A549 (cell line): ENCODE measurements at regions not wholly inside any gene's neighbourhood (a gene's known extent, or its start where the extent isn't known, plus 50 kb on each side); places are given as distances from the start of the nearest gene placed in this dataset.
A peak's percentile ranks its signal among the peaks of the same experiment; 100 is the strongest.

ENCODE experiments used
- ATAC-seq, 2 experiments: fragments of 200-7000 bp in 1 of 2; fragments of >200 bp in 1 of 2; cut with Nextera tagmentation in 1 of 2; cut with Tn5 transposase in 1 of 2; 3 replicates each; pipeline versions ENCODE4 v1.8.0 to v1.9.1; 2018 to 2020; ENCODE audit warnings: mild to moderate bottlenecking in 1 of 2, moderate library complexity in 1 of 2
- CTCF ChIA-PET: fragments of 300-600 bp; sonication (Branson Sonifier 250); formaldehyde crosslinking; extraction: SDS; loops from one replicate; lab custom pipeline; 2021; ENCODE audit warnings: antibody characterized with exemption, inconsistent platforms; lab: Yijun Ruan, JAX
- POLR2A ChIA-PET: fragments of 350-600 bp; formaldehyde crosslinking; extraction: SDS; loops from one replicate; lab custom pipeline; 2021; ENCODE audit warnings: antibody characterized with exemption, inconsistent platforms; lab: Yijun Ruan, JAX
- DNase-seq, 2 experiments: peaks; one replicate each; pipeline versions ENCODE4 v3.0.0 to v3.0.0-alpha.2; 2011 to 2016; ENCODE audit warnings: low read depth in 1 of 2, low spot score in 1 of 2
- FAIRE-seq: peaks from 2 replicates; lab custom pipeline; 2011; peaks lifted over from hg19 to GRCh38; lab: Jason Lieb, UNC
- H3K27ac ChIP-seq, 2 experiments: fragments of >200 bp; sonication (Bioruptor Twin); formaldehyde crosslinking; 3 replicates each; pipeline ENCODE4 v1.5.1; 2016 to 2017
- H3K4me1 ChIP-seq: fragments of >200 bp; sonication (Bioruptor Twin); formaldehyde crosslinking; 3 replicates; pipeline ENCODE4 v1.6.1; 2016
- H3K4me2 ChIP-seq: fragments of >200 bp; sonication (Bioruptor Twin); formaldehyde crosslinking; 3 replicates; pipeline ENCODE4 v1.6.1; 2016
- H3K4me3 ChIP-seq: fragments of >200 bp; sonication (Bioruptor Twin); formaldehyde crosslinking; 3 replicates; pipeline ENCODE4 v1.5.1; 2016
- H3K9me3 ChIP-seq: fragments of >200 bp; sonication (Bioruptor Twin); formaldehyde crosslinking; 3 replicates; pipeline ENCODE4 v1.6.1; 2016
- BHLHE40 ChIP-seq: IDR thresholded peaks from 2 replicates; pipeline ENCODE4 v1.6.1; 2012; ENCODE audit warnings: low read depth, low read length, inconsistent platforms
- CBX2 ChIP-seq: fragments of 200-600 bp; sonication (generic); IDR thresholded peaks from 2 replicates; pipeline ENCODE4 v1.6.1; 2016; ENCODE audit warnings: low read depth, mild to moderate bottlenecking, borderline replicate concordance
- CHD4 ChIP-seq: fragments of 200-600 bp; sonication (generic); IDR thresholded peaks from 2 replicates; pipeline ENCODE4 v1.6.1; 2016; ENCODE audit warnings: antibody characterized with exemption, mild to moderate bottlenecking, borderline replicate concordance
- CTCF ChIP-seq: fragments of >200 bp; sonication (Bioruptor Twin); formaldehyde crosslinking; IDR thresholded peaks from 3 replicates; pipeline ENCODE4 v1.5.1; 2016
- EHF ChIP-seq: fragments of 250-450 bp; sonication (Bioruptor Pico); IDR thresholded peaks from 2 replicates; pipeline ENCODE4 v1.5.0; 2020; ENCODE audit warnings: mild to moderate bottlenecking
- EHMT2 ChIP-seq: fragments of 200-600 bp; sonication (generic); IDR thresholded peaks from 2 replicates; pipeline ENCODE4 v1.6.1; 2016; ENCODE audit warnings: antibody characterized with exemption, low read depth, mild to moderate bottlenecking, moderate library complexity
- ELK1 ChIP-seq: fragments of 150-350 bp; IDR thresholded peaks from 2 replicates; pipeline ENCODE4 v1.6.1; 2014; ENCODE audit warnings: low read depth, mild to moderate bottlenecking, low read length
- FOSB ChIP-seq: fragments of 250-450 bp; sonication (Bioruptor Pico); IDR thresholded peaks from 2 replicates; pipeline ENCODE4 v1.5.0; 2020; ENCODE audit warnings: mild to moderate bottlenecking, moderate library complexity
- FOSL2 ChIP-seq, 2 experiments: fragments of 450-650 bp in 1 of 2; fragments of >200 bp in 1 of 2; sonication (Bioruptor Twin) in 1 of 2; formaldehyde crosslinking; IDR thresholded peaks; 2 replicates each; pipeline versions ENCODE4 v1.5.0 to v1.6.1; 2016 to 2020; ENCODE audit warnings: mild to moderate bottlenecking in 1 of 2, moderate library complexity in 1 of 2
- HEYL ChIP-seq: fragments of 250-450 bp; sonication (Bioruptor Pico); IDR thresholded peaks from 2 replicates; pipeline ENCODE4 v1.8.0; 2021; ENCODE audit warnings: mild to moderate bottlenecking, moderate library complexity
- HOXB13 ChIP-seq: fragments of 250-450 bp; sonication (Bioruptor Pico); IDR thresholded peaks from 2 replicates; pipeline ENCODE4 v1.5.0; 2020; ENCODE audit warnings: low read depth, mild to moderate bottlenecking, moderate library complexity
- MAFK ChIP-seq: fragments of 450-650 bp; IDR thresholded peaks from 2 replicates; pipeline ENCODE4 v1.6.1; 2014; ENCODE audit not compliant: partially characterized antibody
- MYC ChIP-seq: IDR thresholded peaks from 2 replicates; pipeline ENCODE4 v1.6.1; 2012; ENCODE audit warnings: mild to moderate bottlenecking, inconsistent platforms, low read length, improper control_type of control experiment, borderline replicate concordance
- PBX3 ChIP-seq: IDR thresholded peaks from 2 replicates; pipeline ENCODE4 v1.6.1; 2012
- PHF8 ChIP-seq: fragments of 200-600 bp; sonication (generic); IDR thresholded peaks from 2 replicates; pipeline ENCODE4 v1.6.1; 2016; ENCODE audit warnings: low read depth, mild to moderate bottlenecking, antibody characterized with exemption, moderate library complexity, borderline replicate concordance
- RCOR1 ChIP-seq: fragments of 150-350 bp; IDR thresholded peaks from 2 replicates; pipeline ENCODE4 v1.6.1; 2014; ENCODE audit warnings: antibody characterized with exemption, low read length, low read depth
- RNF2 ChIP-seq: fragments of 200-600 bp; sonication (generic); IDR thresholded peaks from 2 replicates; pipeline ENCODE4 v1.6.1; 2016; ENCODE audit warnings: low read depth, mild to moderate bottlenecking, antibody characterized with exemption, moderate library complexity, borderline replicate concordance
- TFCP2L1 ChIP-seq: fragments of 250-450 bp; sonication (Bioruptor Pico); IDR thresholded peaks from 2 replicates; pipeline ENCODE4 v1.5.0; 2021; ENCODE audit warnings: mild to moderate bottlenecking
- ZFP36 ChIP-seq: fragments of 450-650 bp; IDR thresholded peaks from 2 replicates; pipeline ENCODE4 v1.6.1; 2014; ENCODE audit warnings: borderline replicate concordance; ENCODE audit not compliant: partially characterized antibody
- ZSCAN20 ChIP-seq: fragments of 250-450 bp; sonication (Bioruptor Pico); IDR thresholded peaks from 2 replicates; pipeline ENCODE4 v1.8.0; 2022; ENCODE audit warnings: mild to moderate bottlenecking, moderate library complexity
- WGBS: methylation state at CpG from one replicate; pipeline ENCODE4 v1.1.6; 2017; ENCODE audit errors: missing lambda C conversion rate; 5-methylcytosine and 5-hydroxymethylcytosine counted together

- POLR2A ChIA-PET = no interaction called here
- ATAC-seq = no peak
These were observed 71.2 kb upstream of the PLXNC1 start for GRCh38 chr12:94077209-94077608.

GRCh38 chr12:94078138-94078723 is 70.1 kb upstream of the PLXNC1 start:
- no peak for FAIRE-seq

More at GRCh38 chr12:94077209-94077608, 71.2 kb upstream of the PLXNC1 start:
- Histone ChIP-seq H3K27ac (no peak overlapping the region), H3K4me2 (no peak overlapping the region), H3K4me3 (no peak overlapping the region), H3K9me3 (no peaks in the 10 kb centered on the region), H3K4me1 (peaks cover 8% of the 10 kb centered on the region; the same call in 1 of the 3 replicates)
- WGBS = 27% methylated on average over 2 of the region's 2 CpGs
- FAIRE-seq (no peak), DNase-seq (no peak)
- TF ChIP-seq CHD4 (no peak), ZSCAN20 (CRISPR knock-in tag) (no peak), MYC (no peak), CBX2 (no peak), BHLHE40 (no peak), MAFK (no peak), PBX3 (no peak), ELK1 (no peak)
- CTCF ChIA-PET = interaction anchor here (12.7 kb wide), 1 partner anchor 24 kb away, joined by 103 read pairs; no protein-coding TSS in a partner anchor

GRCh38 chr12:94078736-94079509 is 69.5 kb upstream of the PLXNC1 start:
- 66% methylated on average over 9 of the region's 9 CpGs for WGBS
- no peak for DNase-seq
- Histone ChIP-seq H3K9me3 (no peaks in the 10 kb centered on the region), H3K4me3 (no peak overlapping the region), H3K4me2 (no peak overlapping the region), H3K27ac (no peak overlapping the region), H3K4me1 (peaks cover 8% of the 10 kb centered on the region; the same call in 1 of the 3 replicates)
- ATAC-seq = no peak
- ChIA-PET POLR2A (no interaction called here), CTCF (interaction anchor here (1.5 to 12.7 kb wide), 3 partner anchors 22 to 576 kb away, joined by 5 to 103 read pairs (median 6); no protein-coding TSS in a partner anchor)
- FAIRE-seq = no peak
- no peak for TF ChIP-seq HEYL
- TF ChIP-seq FOSB (CRISPR knock-in tag) = no peak
- TF ChIP-seq CTCF = no peak
- TF ChIP-seq PHF8 = no peak
- no peak for TF ChIP-seq EHMT2
- TF ChIP-seq ELK1 = no peak
- TF ChIP-seq TFCP2L1 (CRISPR knock-in tag) = no peak
- no peak for TF ChIP-seq HOXB13
- TF ChIP-seq RNF2 = no peak
- no peak for TF ChIP-seq PBX3
- no peak for TF ChIP-seq EHF (CRISPR knock-in tag)
- no peak for TF ChIP-seq MAFK
- no peak for TF ChIP-seq RCOR1
- no peak for TF ChIP-seq FOSL2 (IDR thresholded peaks at IDR 0.05)
- TF ChIP-seq FOSL2 (CRISPR knock-in tag; IDR thresholded peaks at IDR 0.05) = no peak

More at GRCh38 chr12:94078138-94078723, 70.1 kb upstream of the PLXNC1 start:
- Histone ChIP-seq H3K4me2 (no peak overlapping the region), H3K4me3 (no peak overlapping the region), H3K4me1 (peaks cover 8% of the 10 kb centered on the region; the same call in 1 of the 3 replicates), H3K9me3 (no peaks in the 10 kb centered on the region), H3K27ac (no peak overlapping the region)
- TF ChIP-seq CBX2 (no peak), ZFP36 (peak; percentile 37)
- ChIA-PET CTCF (interaction anchor here (1.5 to 12.7 kb wide), 3 partner anchors 23 to 576 kb away, joined by 5 to 103 read pairs (median 6); no protein-coding TSS in a partner anchor), POLR2A (no interaction called here)
- DNase-seq (no peak), ATAC-seq (no peak)
- 29% methylated on average over 3 of the region's 3 CpGs for WGBS
